ENCODE measurements at regions not wholly inside any gene's neighbourhood (a gene's known extent, or its start where the extent isn't known, plus 50 kb on each side); places are given as distances from the start of the nearest gene placed in this dataset.

GRCh38 chr13:75120085-75120484 lies 361.9 kb downstream of the TBC1D4 start:
- no peak overlapping the region for H3K4me3 ChIP-seq
- H3K4me1 ChIP-seq, result no peaks in the 10 kb centered on the region
- WGBS, result 77% methylated on average over 4 of the region's 4 CpGs
- H3K9me3 ChIP-seq, result no peaks in the 10 kb centered on the region
- H3K36me3 ChIP-seq, result no peaks in the 10 kb centered on the region
- H3K27me3 ChIP-seq, result no peaks in the 10 kb centered on the region
- TF ChIP-seq POLR2A (IDR thresholded peaks at IDR 0.05; ENCODE audit: low read depth) (no peak), POLR2AphosphoS5 (IDR thresholded peaks at IDR 0.05) (no peak)
- no peak overlapping the region for H3K27ac ChIP-seq (replicated peaks in 1 of 4)
- intact Hi-C loops (cut with DNase I), result no loop called here
- DNase-seq (ENCODE audit: extremely low spot score), result no peak

GRCh38 chr13:75115171-75115570 lies 366.8 kb downstream of the TBC1D4 start:
- no peaks in the 10 kb centered on the region for H3K36me3 ChIP-seq
- no peak for DNase-seq (ENCODE audit: extremely low spot score)
- TF ChIP-seq EP300 (IDR thresholded peaks at IDR 0.05), result no peak
- no peak for TF ChIP-seq POLR2AphosphoS5 (IDR thresholded peaks at IDR 0.05)
- no peak for TF ChIP-seq POLR2A (IDR thresholded peaks at IDR 0.05; ENCODE audit: low read depth)
- TF ChIP-seq CTCF (IDR thresholded peaks at IDR 0.05), result no peak
- intact Hi-C loops (cut with DNase I), result no loop called here
- H3K9me3 ChIP-seq, result no peaks in the 10 kb centered on the region
- H3K27ac ChIP-seq (replicated peaks in 1 of 4), result no peak overlapping the region
- no peaks in the 10 kb centered on the region for H3K4me1 ChIP-seq
- WGBS, result 35% methylated on average over 2 of the region's 2 CpGs
- H3K27me3 ChIP-seq, result no peaks in the 10 kb centered on the region
- H3K4me3 ChIP-seq, result no peak overlapping the region

- no peak for TF ChIP-seq POLR2A (IDR thresholded peaks at IDR 0.05; ENCODE audit: low read depth)
- Histone ChIP-seq H3K27ac (replicated peaks in 1 of 4) (no peak overlapping the region), H3K36me3 (no peaks in the 10 kb centered on the region), H3K4me1 (no peaks in the 10 kb centered on the region), H3K27me3 (no peaks in the 10 kb centered on the region), H3K4me3 (no peak overlapping the region), H3K9me3 (no peaks in the 10 kb centered on the region)
- no peak for DNase-seq (ENCODE audit: extremely low spot score)
- intact Hi-C loops (cut with DNase I), result no loop called here
Observed at GRCh38 chr13:75103976-75104375, 378.0 kb downstream of the TBC1D4 start.

DNA sequence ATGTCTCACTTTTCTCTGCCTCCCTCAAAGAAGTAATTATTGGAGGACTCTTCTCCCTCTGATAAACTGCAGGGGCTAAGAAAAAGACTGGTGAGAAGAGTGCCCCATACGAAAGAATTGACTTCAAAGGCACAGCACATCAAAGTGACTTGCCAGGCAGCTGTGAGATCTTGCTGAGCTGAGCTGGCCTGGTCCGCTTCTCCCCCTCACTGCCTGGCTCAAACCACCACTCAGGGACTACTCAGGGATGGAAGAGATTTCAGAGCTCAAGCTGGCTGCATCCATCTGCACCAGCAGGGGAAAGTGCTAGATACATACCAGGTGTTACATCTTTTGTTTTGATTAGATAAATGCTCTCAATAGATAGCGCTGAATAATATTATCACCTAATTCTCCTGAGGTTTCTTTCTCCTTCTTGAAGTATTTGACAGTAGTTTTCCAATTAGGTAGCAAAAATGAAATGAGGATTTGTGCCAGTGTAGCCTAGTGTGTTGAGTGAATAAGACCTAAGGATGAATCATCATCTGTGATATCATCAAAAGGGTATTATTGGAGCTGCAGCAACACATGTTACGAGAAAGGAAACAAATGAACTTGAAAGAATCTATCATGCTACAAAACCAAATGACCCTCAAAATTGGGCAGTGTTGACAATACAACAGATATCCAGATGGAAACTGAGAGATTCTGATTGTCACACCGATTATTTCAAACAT lies 379.8 kb downstream of the TBC1D4 start:
- Histone ChIP-seq H3K4me1 (no peaks in the 10 kb centered on the region), H3K27me3 (no peaks in the 10 kb centered on the region), H3K9me3 (no peaks in the 10 kb centered on the region), H3K36me3 (no peaks in the 10 kb centered on the region), H3K4me3 (no peak overlapping the region), H3K27ac (replicated peaks in 1 of 4) (no peak overlapping the region)
- TF ChIP-seq CTCF (IDR thresholded peaks at IDR 0.05) (no peak), POLR2AphosphoS5 (IDR thresholded peaks at IDR 0.05) (no peak), POLR2A (IDR thresholded peaks at IDR 0.05; ENCODE audit: low read depth) (no peak), EP300 (IDR thresholded peaks at IDR 0.05) (no peak)
- intact Hi-C loops (cut with DNase I), result no loop called here
- no peak for DNase-seq (ENCODE audit: extremely low spot score)
- WGBS, result 78% methylated on average over 5 of the region's 5 CpGs

DNA sequence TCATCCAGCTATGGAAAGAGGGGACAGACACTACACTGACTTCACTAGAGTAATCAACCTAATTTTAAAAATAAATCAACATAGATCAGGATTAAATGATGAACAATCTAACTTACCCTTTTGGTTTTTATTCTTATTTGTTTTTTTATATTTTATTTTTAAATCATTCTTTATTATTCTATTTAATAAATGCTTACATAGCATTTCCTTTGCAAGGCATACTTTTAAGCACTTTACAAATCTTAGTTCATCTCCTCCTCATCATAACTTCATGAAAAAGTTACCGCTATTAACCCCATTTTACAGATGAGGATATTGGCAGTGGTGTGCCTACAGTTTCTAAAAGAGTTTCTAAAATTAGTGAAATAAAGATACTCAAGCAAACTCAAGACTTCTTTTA lies 380.6 kb downstream of the TBC1D4 start:
- intact Hi-C loops (cut with DNase I), result no loop called here
- no peaks in the 10 kb centered on the region for H3K4me1 ChIP-seq
- H3K9me3 ChIP-seq, result no peaks in the 10 kb centered on the region
- no peak overlapping the region for H3K4me3 ChIP-seq
- no peak for TF ChIP-seq CTCF (IDR thresholded peaks at IDR 0.05)
- TF ChIP-seq POLR2AphosphoS5 (IDR thresholded peaks at IDR 0.05), result no peak
- H3K27me3 ChIP-seq, result no peaks in the 10 kb centered on the region
- WGBS, result 95% methylated on average over 1 of the region's 1 CpG
- no peak overlapping the region for H3K27ac ChIP-seq (replicated peaks in 1 of 4)
- DNase-seq (ENCODE audit: extremely low spot score), result no peak
- no peaks in the 10 kb centered on the region for H3K36me3 ChIP-seq

GRCh38 chr13:75092143-75092542 lies 389.8 kb downstream of the TBC1D4 start:
- intact Hi-C loops (cut with DNase I), result no loop called here
- no peaks in the 10 kb centered on the region for H3K36me3 ChIP-seq
- no peaks in the 10 kb centered on the region for H3K4me1 ChIP-seq
- DNase-seq (ENCODE audit: extremely low spot score), result no peak
- H3K9me3 ChIP-seq, result no peaks in the 10 kb centered on the region
- H3K27ac ChIP-seq (replicated peaks in 1 of 4), result no peak overlapping the region
- no peak for TF ChIP-seq POLR2AphosphoS5 (IDR thresholded peaks at IDR 0.05)
- TF ChIP-seq CTCF (IDR thresholded peaks at IDR 0.05), result no peak
- TF ChIP-seq POLR2A (IDR thresholded peaks at IDR 0.05; ENCODE audit: low read depth), result no peak
- TF ChIP-seq EP300 (IDR thresholded peaks at IDR 0.05), result no peak
- no peaks in the 10 kb centered on the region for H3K27me3 ChIP-seq
- H3K4me3 ChIP-seq, result no peak overlapping the region
- WGBS, result 75% methylated on average over 2 of the region's 2 CpGs
